ENCODE measurements at regions not wholly inside any gene's neighbourhood (a gene's known extent, or its start where the extent isn't known, plus 50 kb on each side); places are given as distances from the start of the nearest gene placed in this dataset.

DNA sequence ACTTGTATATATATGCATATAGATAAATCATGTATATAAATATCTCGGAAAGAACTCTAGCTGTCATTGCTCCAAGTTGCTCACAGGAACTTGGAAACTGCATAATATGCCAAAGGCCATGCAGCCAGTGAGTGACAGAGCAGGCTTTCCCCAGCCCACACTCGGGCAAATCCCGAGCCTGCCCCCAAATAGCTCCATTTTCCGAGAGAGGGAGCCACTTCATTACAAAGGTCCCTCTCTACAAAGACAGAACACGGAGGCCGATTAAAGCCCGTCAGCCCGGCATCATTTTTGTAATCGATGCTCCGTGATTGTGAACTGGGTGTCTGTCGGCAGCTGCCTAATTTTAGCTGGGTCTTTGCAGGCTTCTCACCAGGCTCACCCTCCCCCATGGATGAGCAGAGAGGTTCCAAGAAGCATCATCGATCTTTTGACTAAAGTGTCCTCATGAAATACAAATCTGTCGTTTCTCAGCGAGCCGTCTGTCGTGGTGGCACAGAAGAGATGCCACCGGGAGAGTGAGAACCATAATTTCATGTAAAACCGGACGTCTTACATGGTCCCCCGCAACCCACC lies 663.9 kb downstream of the PTPRU start:
- ChIA-PET POLR2A (no interaction called here), CTCF (interaction anchor here (0.6 to 1.0 kb wide), 3 partner anchors 20 to 559 kb away, joined by 3 to 4 read pairs (median 4); no protein-coding TSS in a partner anchor)
- Histone ChIP-seq H3K4me2 (no peak overlapping the region), H3K27ac (no peak overlapping the region), H3K9me3 (no peaks in the 10 kb centered on the region), H3K4me1 (no peaks in the 10 kb centered on the region), H3K4me3 (no peak overlapping the region)
- DNase-seq (ENCODE audit: low read depth in 1 of 2, low spot score in 1 of 2) (no peak), FAIRE-seq (no peak), ATAC-seq (no peak)
- WGBS (ENCODE audit: missing lambda C conversion rate): 61% methylated on average over 19 of the region's 20 CpGs
- TF ChIP-seq, protein P1, sequence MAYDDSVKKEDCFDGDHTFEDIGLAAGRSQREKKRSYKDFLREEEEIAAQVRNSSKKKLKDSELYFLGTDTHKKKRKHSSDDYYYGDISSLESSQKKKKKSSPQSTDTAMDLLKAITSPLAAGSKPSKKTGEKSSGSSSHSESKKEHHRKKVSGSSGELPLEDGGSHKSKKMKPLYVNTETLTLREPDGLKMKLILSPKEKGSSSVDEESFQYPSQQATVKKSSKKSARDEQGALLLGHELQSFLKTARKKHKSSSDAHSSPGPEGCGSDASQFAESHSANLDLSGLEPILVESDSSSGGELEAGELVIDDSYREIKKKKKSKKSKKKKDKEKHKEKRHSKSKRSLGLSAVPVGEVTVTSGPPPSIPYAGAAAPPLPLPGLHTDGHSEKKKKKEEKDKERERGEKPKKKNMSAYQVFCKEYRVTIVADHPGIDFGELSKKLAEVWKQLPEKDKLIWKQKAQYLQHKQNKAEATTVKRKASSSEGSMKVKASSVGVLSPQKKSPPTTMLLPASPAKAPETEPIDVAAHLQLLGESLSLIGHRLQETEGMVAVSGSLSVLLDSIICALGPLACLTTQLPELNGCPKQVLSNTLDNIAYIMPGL (CRISPR knock-in tag; IDR thresholded peaks at IDR 0.05; ENCODE audit: borderline replicate concordance): no peak
- TF ChIP-seq CBX8 (IDR thresholded peaks at IDR 0.05) (no peak), NFE2L2 (conservative IDR thresholded peaks at IDR 0.05; ENCODE audit: low read length) (no peak), HEYL (CRISPR knock-in tag; IDR thresholded peaks at IDR 0.05) (no peak), HOXA7 (CRISPR knock-in tag; IDR thresholded peaks at IDR 0.05) (no peak)
- TF ChIP-seq, protein P2, sequence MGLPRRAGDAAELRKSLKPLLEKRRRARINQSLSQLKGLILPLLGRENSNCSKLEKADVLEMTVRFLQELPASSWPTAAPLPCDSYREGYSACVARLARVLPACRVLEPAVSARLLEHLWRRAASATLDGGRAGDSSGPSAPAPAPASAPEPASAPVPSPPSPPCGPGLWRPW (IDR thresholded peaks at IDR 0.05): no peak
- TF ChIP-seq, protein P3, sequence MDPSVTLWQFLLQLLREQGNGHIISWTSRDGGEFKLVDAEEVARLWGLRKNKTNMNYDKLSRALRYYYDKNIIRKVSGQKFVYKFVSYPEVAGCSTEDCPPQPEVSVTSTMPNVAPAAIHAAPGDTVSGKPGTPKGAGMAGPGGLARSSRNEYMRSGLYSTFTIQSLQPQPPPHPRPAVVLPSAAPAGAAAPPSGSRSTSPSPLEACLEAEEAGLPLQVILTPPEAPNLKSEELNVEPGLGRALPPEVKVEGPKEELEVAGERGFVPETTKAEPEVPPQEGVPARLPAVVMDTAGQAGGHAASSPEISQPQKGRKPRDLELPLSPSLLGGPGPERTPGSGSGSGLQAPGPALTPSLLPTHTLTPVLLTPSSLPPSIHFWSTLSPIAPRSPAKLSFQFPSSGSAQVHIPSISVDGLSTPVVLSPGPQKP (IDR thresholded peaks at IDR 0.05; ENCODE audit: low read depth, low read length): no peak
- TF ChIP-seq, protein P4, sequence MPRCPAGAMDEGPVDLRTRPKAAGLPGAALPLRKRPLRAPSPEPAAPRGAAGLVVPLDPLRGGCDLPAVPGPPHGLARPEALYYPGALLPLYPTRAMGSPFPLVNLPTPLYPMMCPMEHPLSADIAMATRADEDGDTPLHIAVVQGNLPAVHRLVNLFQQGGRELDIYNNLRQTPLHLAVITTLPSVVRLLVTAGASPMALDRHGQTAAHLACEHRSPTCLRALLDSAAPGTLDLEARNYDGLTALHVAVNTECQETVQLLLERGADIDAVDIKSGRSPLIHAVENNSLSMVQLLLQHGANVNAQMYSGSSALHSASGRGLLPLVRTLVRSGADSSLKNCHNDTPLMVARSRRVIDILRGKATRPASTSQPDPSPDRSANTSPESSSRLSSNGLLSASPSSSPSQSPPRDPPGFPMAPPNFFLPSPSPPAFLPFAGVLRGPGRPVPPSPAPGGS (IDR thresholded peaks at IDR 0.05): no peak

DNA sequence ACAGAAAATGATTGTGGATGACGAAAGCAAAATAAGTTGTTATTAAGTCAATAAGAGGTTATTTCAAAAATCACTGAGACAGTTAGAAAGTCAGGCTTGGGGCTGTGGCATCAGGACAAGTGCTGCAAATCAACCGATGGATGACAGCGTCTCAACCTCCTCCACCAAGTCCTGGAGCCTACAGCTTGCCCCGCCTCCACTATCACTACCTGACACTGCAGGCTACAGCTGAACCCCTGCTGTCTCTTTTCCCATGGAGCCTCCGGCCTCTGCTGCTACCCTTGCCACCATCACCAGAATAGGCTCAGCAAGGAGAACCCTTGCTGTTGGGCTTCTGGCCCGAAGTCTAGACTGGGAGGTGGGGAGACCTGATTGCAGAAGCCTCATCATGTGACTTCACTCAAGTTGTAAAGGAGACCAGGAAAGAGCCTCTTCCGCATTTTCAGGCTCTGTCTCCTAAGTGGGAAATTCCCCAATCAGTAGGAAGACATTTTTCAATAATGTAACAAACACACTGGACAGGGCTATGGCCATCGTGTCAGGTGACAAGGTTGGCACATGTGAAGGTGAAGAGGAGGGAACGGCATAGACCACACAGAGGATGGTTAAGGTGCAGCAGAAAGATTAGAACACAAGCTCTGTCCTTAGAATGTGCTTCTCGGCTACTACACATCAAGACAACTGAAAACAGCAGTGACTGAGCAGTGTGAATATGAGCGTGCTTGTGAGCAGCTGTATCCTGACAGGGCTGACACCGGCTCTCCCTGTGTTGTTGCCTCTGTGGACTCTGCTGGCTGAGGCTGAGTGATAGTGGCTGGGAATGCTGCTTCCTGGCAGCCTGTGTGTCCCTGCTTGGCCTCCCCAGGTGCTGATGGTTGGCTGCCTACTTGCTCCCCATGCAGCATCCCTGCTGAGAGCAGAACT lies 660.7 kb downstream of the PTPRU start:
- Histone ChIP-seq H3K4me1 (no peaks in the 10 kb centered on the region), H3K4me3 (no peak overlapping the region), H3K4me2 (no peak overlapping the region), H3K27ac (no peak overlapping the region), H3K9me3 (no peaks in the 10 kb centered on the region)
- DNase-seq (ENCODE audit: low read depth in 1 of 2, low spot score in 1 of 2): no peak
- POLR2A ChIA-PET: no interaction called here
- TF ChIP-seq TFCP2L1 (CRISPR knock-in tag; IDR thresholded peaks at IDR 0.05): no peak
- TF ChIP-seq, protein P2 (IDR thresholded peaks at IDR 0.05): no peak
- TF ChIP-seq RCOR1 (IDR thresholded peaks at IDR 0.05; ENCODE audit: low read depth, low read length): no peak
- TF ChIP-seq ZC3H11A (IDR thresholded peaks at IDR 0.05): no peak
- CTCF ChIA-PET: interaction anchor here (0.9 to 1.0 kb wide), 2 partner anchors 17 to 189 kb away, joined by 3 to 4 read pairs; no protein-coding TSS in a partner anchor
- 32% methylated on average over 8 of the region's 12 CpGs for WGBS (ENCODE audit: missing lambda C conversion rate)
- no peak for FAIRE-seq
- ATAC-seq: no peak

DNA sequence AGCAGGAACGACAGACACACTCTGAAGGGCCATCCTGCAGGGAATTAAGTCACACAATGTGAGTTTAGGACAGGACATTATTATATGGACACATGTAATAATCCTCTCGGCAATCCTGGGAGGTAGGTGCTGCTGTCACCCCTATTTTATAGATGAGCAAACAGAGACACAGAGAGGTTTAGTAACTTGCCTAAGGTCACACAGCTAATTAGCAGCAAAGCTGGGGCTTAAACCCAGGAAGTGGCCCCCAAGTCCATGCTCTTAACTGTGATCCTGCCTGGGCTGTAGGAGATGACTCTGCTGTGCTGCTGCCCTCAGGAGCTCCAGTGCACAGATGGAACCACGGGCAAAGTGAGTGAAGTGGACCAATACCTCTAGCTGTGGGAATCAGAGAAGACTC lies 660.0 kb downstream of the PTPRU start:
- CTCF ChIA-PET: interaction anchor here (1.0 kb wide), 1 partner anchor 16 kb away, joined by 3 read pairs; no protein-coding TSS in a partner anchor
- DNase-seq (ENCODE audit: low read depth in 1 of 2, low spot score in 1 of 2) (no peak), FAIRE-seq (no peak), ATAC-seq (no peak)
- no peak overlapping the region for H3K27ac ChIP-seq
- POLR2A ChIA-PET: no interaction called here
- no peaks in the 10 kb centered on the region for H3K9me3 ChIP-seq
- WGBS (ENCODE audit: missing lambda C conversion rate): 19% methylated on average over 3 of the region's 3 CpGs
- no peak for TF ChIP-seq ESRRA (IDR thresholded peaks at IDR 0.05; ENCODE audit: borderline replicate concordance, low read length)
- TF ChIP-seq, protein P1 (CRISPR knock-in tag; IDR thresholded peaks at IDR 0.05; ENCODE audit: borderline replicate concordance): no peak
- TF ChIP-seq SMC3 (IDR thresholded peaks at IDR 0.05): no peak
- TF ChIP-seq HEYL (CRISPR knock-in tag; IDR thresholded peaks at IDR 0.05): no peak
- TF ChIP-seq, protein P4 (IDR thresholded peaks at IDR 0.05): no peak
- TF ChIP-seq TFCP2L1 (CRISPR knock-in tag; IDR thresholded peaks at IDR 0.05): no peak
- no peak for TF ChIP-seq EP300 (IDR thresholded peaks at IDR 0.05)
- TF ChIP-seq, protein P5, sequence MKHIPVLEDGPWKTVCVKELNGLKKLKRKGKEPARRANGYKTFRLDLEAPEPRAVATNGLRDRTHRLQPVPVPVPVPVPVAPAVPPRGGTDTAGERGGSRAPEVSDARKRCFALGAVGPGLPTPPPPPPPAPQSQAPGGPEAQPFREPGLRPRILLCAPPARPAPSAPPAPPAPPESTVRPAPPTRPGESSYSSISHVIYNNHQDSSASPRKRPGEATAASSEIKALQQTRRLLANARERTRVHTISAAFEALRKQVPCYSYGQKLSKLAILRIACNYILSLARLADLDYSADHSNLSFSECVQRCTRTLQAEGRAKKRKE (CRISPR knock-in tag; IDR thresholded peaks at IDR 0.05; ENCODE audit: low read depth): no peak
- TF ChIP-seq EHF (CRISPR knock-in tag; IDR thresholded peaks at IDR 0.05): no peak
- H3K4me2 ChIP-seq: no peak overlapping the region
- no peak overlapping the region for H3K4me3 ChIP-seq
- H3K4me1 ChIP-seq: no peaks in the 10 kb centered on the region
